SH-SY5Y (cell line): ENCODE measurements at regions not wholly inside any gene's neighbourhood (a gene's known extent, or its start where the extent isn't known, plus 50 kb on each side); places are given as distances from the start of the nearest gene placed in this dataset.

Experiments used
- GATA2 ChIP-seq: IDR thresholded peaks from 2 replicates; pipeline ENCODE4 v1.6.1; 2011; ENCODE audit warnings: mild to moderate bottlenecking, low read depth, low read length
- GATA3 ChIP-seq: IDR thresholded peaks from 2 replicates; pipeline ENCODE4 v1.6.1; 2011; ENCODE audit warnings: low read depth, mild to moderate bottlenecking, low read length, moderate library complexity

DNA sequence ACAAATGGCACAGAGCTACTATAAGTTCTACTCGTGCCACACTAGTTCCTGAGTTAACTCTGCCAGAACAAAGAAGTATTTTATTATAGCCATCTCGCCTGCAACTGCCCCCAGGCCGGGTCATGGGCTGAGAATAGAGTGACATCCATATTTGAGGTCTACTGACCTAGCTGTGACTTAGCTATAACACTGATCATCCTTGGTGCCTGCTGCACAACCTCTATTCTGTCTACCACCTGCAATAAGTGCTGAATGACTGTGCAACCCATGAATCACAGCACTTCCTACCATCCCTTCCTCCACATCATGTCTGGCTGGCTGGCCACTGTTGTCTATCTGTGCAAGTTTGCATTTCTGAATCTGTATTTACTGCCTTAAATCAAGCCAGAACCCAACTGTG is 506.5 kb upstream of the TBL1XR1 start:
- TF ChIP-seq GATA2 (no peak), GATA3 (no peak)

DNA sequence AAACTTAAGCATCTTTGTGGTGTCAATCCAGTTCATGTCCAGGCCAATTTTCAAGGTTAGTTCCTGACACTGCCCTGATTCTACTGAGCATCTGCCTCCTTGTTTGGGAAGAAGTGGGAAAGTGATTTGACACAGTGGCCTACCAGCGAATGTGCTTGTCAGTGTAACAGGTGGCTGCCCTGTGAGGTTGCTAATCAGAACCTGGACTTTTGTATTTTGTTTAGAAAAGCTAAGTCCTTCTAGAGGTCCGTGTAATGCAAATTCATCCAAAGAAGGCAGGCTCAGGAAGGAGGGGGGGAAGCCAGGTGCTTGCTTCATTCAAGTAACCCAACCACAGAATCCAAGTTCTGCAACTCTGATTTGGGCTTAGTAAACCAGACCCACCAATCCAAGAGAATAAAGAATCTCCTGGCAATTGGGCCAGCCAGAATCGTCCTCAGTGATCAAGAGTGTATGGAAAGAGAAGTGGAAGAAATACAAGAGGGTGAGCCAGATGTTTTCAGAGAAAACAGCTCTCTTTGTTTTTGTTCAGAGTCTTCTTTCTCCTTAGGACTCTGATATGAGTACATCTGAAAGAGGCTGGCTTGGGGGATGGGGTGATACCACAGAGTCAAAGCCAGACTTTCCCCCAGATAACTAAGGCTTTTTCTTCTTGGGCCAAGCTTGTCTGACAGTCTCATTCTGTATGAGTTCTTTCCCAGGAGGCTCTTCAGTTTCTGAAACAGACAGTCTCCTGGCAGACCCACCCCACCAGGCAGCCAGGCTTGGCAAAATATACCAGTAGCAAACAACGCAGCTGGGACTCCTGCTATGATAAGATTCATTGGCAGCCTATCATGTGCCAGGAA is 508.9 kb upstream of the TBL1XR1 start:
- TF ChIP-seq GATA3 (no peak), GATA2 (no peak)

DNA sequence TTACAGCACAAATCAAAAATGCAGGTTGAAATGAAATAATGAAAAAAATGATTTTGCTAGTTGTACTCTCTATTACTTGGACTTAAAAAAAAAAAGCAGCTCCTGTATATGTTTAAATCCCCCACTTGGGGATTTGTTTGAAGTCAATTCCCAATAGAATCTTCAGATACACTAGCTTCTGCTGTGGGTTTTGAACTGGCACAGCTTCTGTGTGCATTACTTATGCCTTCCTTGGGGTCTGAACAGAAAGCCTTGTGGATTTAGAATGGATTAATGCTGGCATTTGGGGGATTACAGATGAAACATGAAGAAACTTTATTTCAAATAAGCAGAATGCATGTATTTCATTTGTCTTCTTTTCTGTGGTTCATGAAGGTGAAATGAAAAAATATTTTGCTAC is 513.2 kb upstream of the TBL1XR1 start:
- no peak for TF ChIP-seq GATA2
- TF ChIP-seq GATA3 = no peak

DNA sequence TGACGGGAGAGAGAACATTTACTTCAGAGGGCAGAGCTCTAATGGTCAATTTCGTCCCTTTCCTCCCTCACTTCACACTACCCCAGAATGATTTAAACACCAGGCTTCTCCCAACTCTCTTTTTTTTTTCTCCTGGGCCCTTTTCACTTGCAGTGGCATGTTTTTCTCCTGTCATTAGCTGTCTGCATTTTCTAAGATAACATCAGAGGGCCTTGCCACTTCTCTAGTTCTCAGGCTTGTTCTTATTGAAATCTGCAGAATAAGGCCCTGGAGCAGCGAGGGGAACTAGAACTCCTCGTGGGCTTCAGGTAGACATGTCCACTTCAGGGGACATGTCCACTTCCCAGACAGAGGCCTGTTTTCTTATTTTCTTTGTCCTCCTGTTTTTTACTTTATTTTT is 514.4 kb upstream of the TBL1XR1 start:
- TF ChIP-seq GATA2 (peak; percentile 62), GATA3 (no peak)

DNA sequence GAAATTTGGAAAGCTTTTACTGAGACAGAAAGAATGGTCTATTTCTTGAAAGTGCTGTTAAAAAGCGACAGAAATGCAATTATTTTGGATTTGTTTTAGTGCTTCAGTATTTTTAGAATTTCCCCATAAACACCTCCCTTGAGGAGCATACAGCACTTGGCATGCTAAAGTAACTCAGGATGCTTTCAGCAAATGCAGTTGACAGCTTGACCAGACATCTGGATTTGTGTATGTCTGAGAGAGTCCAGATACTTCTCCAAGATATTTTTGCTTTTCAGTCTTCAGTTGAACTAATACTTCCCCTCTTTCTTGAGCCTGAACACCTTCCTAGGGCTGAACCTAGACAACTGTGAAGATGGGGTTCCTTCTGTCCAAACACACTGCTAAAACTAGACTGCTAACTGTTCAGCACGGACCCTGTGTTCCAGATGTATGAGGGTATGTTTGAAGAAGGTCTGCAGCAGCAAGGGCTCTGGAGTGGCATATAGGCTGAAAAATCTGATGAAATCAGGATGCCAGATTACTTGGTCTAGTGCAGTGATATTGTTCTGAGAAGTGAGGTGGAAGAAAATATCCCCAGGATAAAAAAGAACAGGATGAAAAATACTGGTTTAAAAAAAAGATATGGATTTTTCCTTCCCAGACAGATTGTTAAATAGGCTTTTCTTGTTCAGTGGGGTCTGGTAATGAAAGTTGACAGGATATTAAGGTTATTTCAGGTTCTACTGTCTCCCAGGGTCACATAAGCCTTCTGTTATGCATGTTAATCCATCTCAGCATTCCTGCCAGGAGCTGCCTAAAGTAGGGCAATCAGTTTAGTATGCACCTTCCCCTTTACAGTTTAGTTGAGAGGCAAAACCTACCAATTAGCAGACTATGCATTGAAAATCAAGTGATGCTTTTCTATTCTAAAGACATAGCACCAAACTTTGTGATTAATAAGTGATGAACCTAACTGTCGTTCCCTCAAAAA is 516.9 kb upstream of the TBL1XR1 start:
- TF ChIP-seq GATA3 = no peak

DNA sequence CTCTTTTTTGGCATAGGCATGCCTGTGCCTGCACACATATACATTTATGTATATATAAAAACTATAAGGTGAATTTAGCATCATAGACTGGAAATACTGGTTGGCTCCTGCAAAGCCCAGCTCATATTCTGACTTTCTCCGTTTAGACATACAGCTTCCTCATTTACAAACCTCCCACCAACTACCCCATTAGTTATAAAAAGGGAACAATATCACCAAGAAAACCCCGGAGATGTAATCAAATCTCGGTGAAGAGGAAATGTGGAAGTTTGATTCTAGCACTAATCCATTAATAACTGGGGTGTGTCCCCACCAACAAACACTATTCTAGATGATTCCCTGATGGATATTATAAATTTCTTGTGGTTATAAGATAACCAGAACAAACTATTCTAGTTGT is 517.7 kb upstream of the TBL1XR1 start:
- TF ChIP-seq GATA2 (no peak), GATA3 (no peak)

DNA sequence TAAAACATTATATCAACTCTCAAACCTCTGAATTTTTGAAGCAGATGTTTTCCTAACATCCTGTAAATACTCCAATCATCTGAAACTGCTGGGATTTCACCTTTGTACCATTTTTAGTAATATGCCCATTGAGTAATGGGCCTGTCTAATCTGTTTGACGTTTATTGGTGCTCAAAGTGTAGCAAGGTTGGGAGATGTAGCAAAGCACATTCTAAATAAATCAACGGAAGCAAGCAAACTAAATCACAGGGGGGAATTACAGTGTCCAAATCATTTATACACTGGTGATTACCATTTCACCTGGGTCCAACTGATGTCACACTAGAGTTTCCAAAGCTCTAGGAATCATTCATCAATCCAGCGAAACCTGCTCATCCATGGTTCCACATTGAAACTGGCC is 518.7 kb upstream of the TBL1XR1 start:
- TF ChIP-seq GATA3 = no peak
- TF ChIP-seq GATA2 = no peak

DNA sequence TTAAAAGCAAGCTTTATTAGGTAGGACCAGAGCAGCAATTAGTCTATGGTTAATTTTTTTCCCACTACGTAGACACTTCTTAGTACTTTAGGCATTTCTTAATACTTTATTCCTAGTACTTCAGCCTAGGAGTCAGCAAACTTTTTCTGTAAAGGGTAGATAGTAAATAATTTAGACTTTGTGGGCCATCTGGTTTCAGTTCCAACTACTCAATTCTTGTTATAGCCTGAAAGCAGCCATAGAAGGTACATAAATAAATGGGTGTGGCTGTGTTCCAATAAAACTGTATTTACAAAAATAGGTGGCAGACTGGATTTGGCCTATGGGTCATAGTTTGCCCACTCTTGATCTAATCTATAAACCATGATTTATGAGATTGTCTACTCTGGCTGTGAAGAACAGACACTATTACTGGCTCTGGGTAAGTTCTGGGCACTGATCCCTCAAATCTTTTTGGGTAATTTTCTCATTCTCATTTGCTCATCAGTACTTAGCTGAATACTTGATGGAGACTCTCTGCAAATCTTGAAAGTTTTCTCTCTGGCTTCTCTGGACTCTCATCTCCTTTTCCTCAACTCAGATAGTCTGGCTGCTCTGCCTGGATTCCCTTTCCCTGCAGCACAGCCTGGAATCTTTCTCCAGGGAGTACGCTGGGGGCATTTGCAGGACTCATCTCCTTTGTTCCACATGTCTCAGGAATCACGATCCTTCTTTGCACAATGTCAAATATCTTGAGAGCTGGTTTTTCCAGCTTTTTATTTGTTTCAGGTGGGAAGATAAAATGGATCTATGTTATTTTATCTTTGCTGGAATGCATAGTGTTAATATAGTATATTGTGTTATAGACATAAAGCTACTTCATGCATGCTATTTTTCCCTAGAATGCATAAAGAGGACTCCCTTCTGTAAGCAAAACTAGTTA is 524.8 kb upstream of the TBL1XR1 start:
- TF ChIP-seq GATA2 = no peak
- no peak for TF ChIP-seq GATA3

DNA sequence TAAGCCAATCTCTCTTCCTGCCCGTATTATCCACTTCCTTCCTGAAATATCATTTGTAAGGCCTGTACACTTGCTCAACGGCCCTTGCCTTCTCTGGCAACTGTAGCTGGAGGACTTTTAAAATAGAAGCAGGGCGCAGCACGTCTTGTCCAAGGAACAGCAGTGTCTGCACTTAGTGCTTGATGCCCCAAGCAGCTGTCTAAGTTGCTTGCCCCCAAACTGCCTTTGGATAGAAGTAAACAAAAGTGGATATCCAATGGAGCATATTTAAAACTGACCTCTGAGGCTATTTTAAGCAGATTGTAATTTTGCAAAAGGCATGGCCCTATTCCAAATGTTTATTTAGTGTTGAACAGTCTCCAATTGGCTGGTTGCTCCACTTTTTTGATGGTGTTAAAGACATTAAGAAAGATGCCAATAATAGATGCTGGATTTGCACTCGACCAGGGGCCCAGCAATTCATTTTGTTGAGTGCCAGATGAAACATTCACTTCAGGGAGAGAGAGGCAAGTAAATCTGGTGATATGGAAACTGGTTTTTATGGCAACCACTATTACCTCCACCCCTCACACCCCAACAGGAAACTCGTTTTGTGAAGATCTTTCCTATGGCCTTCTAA is 526.8 kb upstream of the TBL1XR1 start:
- TF ChIP-seq GATA3 (no peak), GATA2 (no peak)

DNA sequence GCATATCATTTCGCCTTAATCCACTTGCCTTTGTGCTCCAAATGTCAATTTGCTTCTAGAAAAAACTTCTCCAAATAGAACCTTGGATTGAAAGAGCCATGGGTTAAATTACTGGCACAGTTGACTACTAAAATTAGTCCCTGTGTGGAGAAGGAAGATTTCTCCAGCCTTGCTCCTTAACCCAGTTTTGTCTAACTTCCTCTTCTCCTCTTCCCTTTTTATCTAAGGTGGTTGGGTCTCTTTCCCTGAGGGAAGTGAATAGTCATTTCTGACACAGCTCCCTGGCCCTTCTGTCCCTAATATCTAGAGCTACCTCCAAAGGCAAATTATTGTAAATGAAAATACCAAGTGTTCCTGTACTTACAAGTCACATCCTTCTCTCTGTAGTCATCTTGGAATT is 527.9 kb upstream of the TBL1XR1 start:
- TF ChIP-seq GATA3 = no peak
- no peak for TF ChIP-seq GATA2

DNA sequence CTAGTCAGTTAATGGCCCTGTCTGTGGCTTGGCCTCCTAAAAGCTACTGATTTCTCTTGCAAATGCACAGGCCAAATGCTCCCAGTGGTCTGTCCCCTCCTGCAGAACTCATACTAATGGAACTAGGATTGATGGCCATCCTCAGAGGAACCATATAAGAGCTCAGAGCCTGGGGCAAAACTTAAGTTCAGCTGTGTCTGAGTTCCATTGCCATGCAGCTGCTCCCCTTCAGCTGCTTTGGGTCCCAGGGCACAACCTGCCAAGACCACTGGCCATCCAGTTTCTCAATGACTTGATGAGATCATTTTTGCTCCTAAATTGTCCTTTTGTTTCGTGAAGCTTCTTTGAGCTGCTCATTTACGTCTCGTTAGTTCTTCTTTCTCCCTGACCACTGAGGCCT is 529.5 kb upstream of the TBL1XR1 start:
- no peak for TF ChIP-seq GATA3
- no peak for TF ChIP-seq GATA2

DNA sequence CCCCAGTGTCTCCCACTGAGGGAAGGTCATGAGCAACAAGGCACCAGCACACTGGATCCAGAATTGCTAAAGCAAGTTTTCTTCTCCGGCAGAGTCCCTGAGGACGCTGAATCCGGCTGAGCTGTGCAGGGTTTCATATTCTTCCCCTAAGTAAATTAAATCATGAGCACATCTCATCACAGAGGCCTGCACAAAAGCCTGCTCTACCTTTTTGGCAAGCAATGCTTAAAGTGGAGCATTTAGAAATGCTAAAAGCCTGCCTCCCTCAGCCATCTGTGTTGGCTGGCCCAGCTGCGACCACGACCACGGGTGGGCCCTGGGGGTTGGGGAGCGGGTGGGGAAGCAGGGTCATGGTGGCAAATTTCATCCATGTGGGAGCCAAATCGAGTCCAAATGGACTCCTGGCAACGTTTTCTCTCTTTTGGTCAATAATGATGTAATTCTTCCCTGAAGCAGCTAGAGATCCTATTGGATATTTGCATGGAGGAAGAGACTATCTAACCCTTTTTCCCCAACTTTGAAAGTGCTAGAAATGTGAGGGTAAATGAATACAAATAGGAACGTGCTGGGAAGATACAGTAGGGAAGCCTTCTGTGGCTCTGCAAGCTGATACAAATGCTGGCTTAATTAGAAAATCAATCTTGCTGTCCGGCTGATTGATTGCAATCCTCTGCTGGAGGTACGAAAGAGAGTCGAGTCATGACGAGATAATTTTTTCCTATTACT is 532.8 kb upstream of the TBL1XR1 start:
- TF ChIP-seq GATA3 (no peak), GATA2 (no peak)

DNA sequence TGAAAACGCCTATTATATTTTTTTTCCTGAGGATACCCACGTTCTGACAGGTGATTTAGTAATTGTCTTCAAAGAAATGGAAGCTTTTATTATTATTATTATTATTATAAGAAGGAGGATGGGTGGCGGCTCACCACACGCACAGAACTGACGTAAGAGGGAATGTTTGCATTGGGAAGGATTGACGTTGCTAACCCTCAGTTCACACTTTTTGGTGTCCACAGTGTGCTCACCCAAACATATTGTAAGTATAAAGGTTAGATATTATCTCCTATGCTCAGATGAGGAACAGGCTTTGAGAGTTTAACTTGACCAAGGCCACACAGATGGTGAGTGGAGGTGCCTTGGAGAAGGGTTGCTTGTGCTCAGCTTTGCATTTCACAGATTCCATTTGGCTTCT is 533.5 kb upstream of the TBL1XR1 start:
- no peak for TF ChIP-seq GATA2
- no peak for TF ChIP-seq GATA3
